ENCODE measurements at regions not wholly inside any gene's neighbourhood (a gene's known extent, or its start where the extent isn't known, plus 50 kb on each side); places are given as distances from the start of the nearest gene placed in this dataset.

DNA sequence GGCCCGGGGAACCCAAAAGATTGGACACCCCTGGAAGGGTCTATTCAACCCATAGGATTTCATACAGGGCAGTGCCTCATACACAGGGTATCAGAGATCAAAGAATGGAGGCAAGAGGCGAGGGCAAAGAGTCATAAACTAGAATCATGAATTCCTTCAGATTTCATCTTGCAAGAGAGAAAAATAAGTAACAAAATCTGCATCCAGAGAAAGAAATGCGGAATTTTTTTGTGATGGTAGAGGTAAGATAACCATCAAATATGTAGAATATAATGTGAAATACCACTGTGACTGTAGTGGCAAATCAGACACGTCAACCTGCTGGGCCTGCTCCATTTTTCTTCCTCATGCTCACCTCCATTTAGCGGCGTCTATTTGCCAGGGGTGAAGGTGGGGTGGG lies 143.6 kb downstream of the SNX18 start:
- TF ChIP-seq, protein P1, sequence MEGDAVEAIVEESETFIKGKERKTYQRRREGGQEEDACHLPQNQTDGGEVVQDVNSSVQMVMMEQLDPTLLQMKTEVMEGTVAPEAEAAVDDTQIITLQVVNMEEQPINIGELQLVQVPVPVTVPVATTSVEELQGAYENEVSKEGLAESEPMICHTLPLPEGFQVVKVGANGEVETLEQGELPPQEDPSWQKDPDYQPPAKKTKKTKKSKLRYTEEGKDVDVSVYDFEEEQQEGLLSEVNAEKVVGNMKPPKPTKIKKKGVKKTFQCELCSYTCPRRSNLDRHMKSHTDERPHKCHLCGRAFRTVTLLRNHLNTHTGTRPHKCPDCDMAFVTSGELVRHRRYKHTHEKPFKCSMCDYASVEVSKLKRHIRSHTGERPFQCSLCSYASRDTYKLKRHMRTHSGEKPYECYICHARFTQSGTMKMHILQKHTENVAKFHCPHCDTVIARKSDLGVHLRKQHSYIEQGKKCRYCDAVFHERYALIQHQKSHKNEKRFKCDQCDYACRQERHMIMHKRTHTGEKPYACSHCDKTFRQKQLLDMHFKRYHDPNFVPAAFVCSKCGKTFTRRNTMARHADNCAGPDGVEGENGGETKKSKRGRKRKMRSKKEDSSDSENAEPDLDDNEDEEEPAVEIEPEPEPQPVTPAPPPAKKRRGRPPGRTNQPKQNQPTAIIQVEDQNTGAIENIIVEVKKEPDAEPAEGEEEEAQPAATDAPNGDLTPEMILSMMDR (IDR thresholded peaks at IDR 0.05) = no peak
- TF ChIP-seq POLR2A (IDR thresholded peaks at IDR 0.05) (no peak), POLR2AphosphoS5 (IDR thresholded peaks at IDR 0.05) (no peak)
